Activated CD4-positive, alpha-beta T cell treated with anti-CD3 and anti-CD28 coated beads, Interleukin-10, Interleukin-2, amounts not matched to agents 100 ng/mL and 50 ng/mL, durations not matched to agents 16 hours and 8 hours (primary cell): ENCODE measurements at regions not wholly inside any gene's neighbourhood (a gene's known extent, or its start where the extent isn't known, plus 50 kb on each side); places are given as distances from the start of the nearest gene placed in this dataset.

Source experiments
- DNase-seq: peaks from one replicate; pipeline ENCODE4 v3.0.0-alpha.2; 2020

GRCh38 chr12:41737423-41737822 is 407.3 kb downstream of the GXYLT1 start:
- DNase-seq, result no peak

GRCh38 chr12:41736436-41736835 is 408.2 kb downstream of the GXYLT1 start:
- no peak for DNase-seq

- DNase-seq, result no peak
Measured at GRCh38 chr12:41731691-41732090, 413.0 kb downstream of the GXYLT1 start.

- DNase-seq, result no peak
Measured at GRCh38 chr12:41731061-41731460, 413.6 kb downstream of the GXYLT1 start.

GRCh38 chr12:41724216-41724615 is 420.5 kb downstream of the GXYLT1 start:
- DNase-seq, result no peak

GRCh38 chr12:41719214-41719613 is 425.5 kb downstream of the GXYLT1 start:
- DNase-seq, result no peak

GRCh38 chr12:41715256-41715655 is 429.4 kb downstream of the GXYLT1 start:
- no peak for DNase-seq

GRCh38 chr12:41709463-41710285 is 435.0 kb downstream of the GXYLT1 start:
- no peak for DNase-seq

- DNase-seq, result no peak
Measured at GRCh38 chr12:41709012-41709411, 435.7 kb downstream of the GXYLT1 start.

GRCh38 chr12:41706376-41706775 is 438.3 kb downstream of the GXYLT1 start:
- DNase-seq, result no peak

GRCh38 chr12:41701943-41702601 is 442.6 kb downstream of the GXYLT1 start:
- no peak for DNase-seq

- no peak for DNase-seq
Measured at GRCh38 chr12:41700940-41701339, 443.7 kb downstream of the GXYLT1 start.

GRCh38 chr12:41699658-41700057 is 445.0 kb downstream of the GXYLT1 start:
- DNase-seq, result no peak

- no peak for DNase-seq
Measured at GRCh38 chr12:41697161-41697560, 447.5 kb downstream of the GXYLT1 start.

GRCh38 chr12:41684997-41685396 is 459.7 kb downstream of the GXYLT1 start:
- no peak for DNase-seq

- no peak for DNase-seq
Measured at GRCh38 chr12:41683513-41684240, 461.0 kb downstream of the GXYLT1 start.

- no peak for DNase-seq
Measured at GRCh38 chr12:41683023-41683422, 461.7 kb downstream of the GXYLT1 start.

GRCh38 chr12:41681898-41682297 is 462.8 kb downstream of the GXYLT1 start:
- DNase-seq, result no peak

GRCh38 chr12:41680155-41680554 is 464.5 kb downstream of the GXYLT1 start:
- no peak for DNase-seq

GRCh38 chr12:41663598-41664265 is 475.6 kb downstream of the PDZRN4 start:
- DNase-seq, result no peak

- DNase-seq, result no peak
Measured at GRCh38 chr12:41661141-41661765, 473.1 kb downstream of the PDZRN4 start.

GRCh38 chr12:41656454-41656853 is 468.3 kb downstream of the PDZRN4 start:
- no peak for DNase-seq
